ENCODE measurements at regions not wholly inside any gene's neighbourhood (a gene's known extent, or its start where the extent isn't known, plus 50 kb on each side); places are given as distances from the start of the nearest gene placed in this dataset.

- no peaks in the 10 kb centered on the region for H3K9me3 ChIP-seq (ENCODE audit: control insufficient read depth, insufficient read depth, low read depth, low read length)
- no peaks in the 10 kb centered on the region for H3K36me3 ChIP-seq (ENCODE audit: control insufficient read depth in 2 of 2, insufficient read depth in 1 of 2, low read length in 2 of 2)
- no peak overlapping the region for H3K27ac ChIP-seq (ENCODE audit: extremely low read depth, low read depth, low read length)
- ChIA-PET POLR2A (no interaction called here), CTCF (no interaction called here)
- H3K4me1 ChIP-seq (ENCODE audit: control insufficient read depth, insufficient read depth, low read length) = no peaks in the 10 kb centered on the region
- TF ChIP-seq ZNF362 (tag by site-specific recombination; IDR thresholded peaks at IDR 0.05) (no peak), SETDB1 (IDR thresholded peaks at IDR 0.05; ENCODE audit: insufficient read length, low read length) (no peak), ZNF221 (tag by site-specific recombination; IDR thresholded peaks at IDR 0.05; ENCODE audit: borderline replicate concordance) (no peak), SCRT2 (tag by site-specific recombination; IDR thresholded peaks at IDR 0.05) (no peak), ZNF510 (tag by site-specific recombination; IDR thresholded peaks at IDR 0.05; ENCODE audit: insufficient replicate concordance) (no peak), ZNF423 (tag by site-specific recombination; IDR thresholded peaks at IDR 0.05) (no peak)
- TF ChIP-seq, protein P1, sequence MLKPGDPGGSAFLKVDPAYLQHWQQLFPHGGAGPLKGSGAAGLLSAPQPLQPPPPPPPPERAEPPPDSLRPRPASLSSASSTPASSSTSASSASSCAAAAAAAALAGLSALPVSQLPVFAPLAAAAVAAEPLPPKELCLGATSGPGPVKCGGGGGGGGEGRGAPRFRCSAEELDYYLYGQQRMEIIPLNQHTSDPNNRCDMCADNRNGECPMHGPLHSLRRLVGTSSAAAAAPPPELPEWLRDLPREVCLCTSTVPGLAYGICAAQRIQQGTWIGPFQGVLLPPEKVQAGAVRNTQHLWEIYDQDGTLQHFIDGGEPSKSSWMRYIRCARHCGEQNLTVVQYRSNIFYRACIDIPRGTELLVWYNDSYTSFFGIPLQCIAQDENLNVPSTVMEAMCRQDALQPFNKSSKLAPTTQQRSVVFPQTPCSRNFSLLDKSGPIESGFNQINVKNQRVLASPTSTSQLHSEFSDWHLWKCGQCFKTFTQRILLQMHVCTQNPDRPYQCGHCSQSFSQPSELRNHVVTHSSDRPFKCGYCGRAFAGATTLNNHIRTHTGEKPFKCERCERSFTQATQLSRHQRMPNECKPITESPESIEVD (tag by site-specific recombination; IDR thresholded peaks at IDR 0.05) = no peak
- TF ChIP-seq, protein P2, sequence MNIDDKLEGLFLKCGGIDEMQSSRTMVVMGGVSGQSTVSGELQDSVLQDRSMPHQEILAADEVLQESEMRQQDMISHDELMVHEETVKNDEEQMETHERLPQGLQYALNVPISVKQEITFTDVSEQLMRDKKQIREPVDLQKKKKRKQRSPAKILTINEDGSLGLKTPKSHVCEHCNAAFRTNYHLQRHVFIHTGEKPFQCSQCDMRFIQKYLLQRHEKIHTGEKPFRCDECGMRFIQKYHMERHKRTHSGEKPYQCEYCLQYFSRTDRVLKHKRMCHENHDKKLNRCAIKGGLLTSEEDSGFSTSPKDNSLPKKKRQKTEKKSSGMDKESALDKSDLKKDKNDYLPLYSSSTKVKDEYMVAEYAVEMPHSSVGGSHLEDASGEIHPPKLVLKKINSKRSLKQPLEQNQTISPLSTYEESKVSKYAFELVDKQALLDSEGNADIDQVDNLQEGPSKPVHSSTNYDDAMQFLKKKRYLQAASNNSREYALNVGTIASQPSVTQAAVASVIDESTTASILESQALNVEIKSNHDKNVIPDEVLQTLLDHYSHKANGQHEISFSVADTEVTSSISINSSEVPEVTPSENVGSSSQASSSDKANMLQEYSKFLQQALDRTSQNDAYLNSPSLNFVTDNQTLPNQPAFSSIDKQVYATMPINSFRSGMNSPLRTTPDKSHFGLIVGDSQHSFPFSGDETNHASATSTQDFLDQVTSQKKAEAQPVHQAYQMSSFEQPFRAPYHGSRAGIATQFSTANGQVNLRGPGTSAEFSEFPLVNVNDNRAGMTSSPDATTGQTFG (tag by site-specific recombination; IDR thresholded peaks at IDR 0.05; ENCODE audit: borderline replicate concordance) = no peak
- TF ChIP-seq, protein P3, sequence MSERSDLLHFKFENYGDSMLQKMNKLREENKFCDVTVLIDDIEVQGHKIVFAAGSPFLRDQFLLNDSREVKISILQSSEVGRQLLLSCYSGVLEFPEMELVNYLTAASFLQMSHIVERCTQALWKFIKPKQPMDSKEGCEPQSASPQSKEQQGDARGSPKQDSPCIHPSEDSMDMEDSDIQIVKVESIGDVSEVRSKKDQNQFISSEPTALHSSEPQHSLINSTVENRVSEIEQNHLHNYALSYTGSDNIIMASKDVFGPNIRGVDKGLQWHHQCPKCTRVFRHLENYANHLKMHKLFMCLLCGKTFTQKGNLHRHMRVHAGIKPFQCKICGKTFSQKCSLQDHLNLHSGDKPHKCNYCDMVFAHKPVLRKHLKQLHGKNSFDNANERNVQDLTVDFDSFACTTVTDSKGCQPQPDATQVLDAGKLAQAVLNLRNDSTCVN (tag by site-specific recombination; optimal IDR thresholded peaks at IDR 0.05) = no peak
- H3K4me3 ChIP-seq (ENCODE audit: low read depth, low read length) = no peak overlapping the region
These were observed 1404.2 kb downstream of the BRD1 start for GRCh38 chr22:48423481-48423911.

DNA sequence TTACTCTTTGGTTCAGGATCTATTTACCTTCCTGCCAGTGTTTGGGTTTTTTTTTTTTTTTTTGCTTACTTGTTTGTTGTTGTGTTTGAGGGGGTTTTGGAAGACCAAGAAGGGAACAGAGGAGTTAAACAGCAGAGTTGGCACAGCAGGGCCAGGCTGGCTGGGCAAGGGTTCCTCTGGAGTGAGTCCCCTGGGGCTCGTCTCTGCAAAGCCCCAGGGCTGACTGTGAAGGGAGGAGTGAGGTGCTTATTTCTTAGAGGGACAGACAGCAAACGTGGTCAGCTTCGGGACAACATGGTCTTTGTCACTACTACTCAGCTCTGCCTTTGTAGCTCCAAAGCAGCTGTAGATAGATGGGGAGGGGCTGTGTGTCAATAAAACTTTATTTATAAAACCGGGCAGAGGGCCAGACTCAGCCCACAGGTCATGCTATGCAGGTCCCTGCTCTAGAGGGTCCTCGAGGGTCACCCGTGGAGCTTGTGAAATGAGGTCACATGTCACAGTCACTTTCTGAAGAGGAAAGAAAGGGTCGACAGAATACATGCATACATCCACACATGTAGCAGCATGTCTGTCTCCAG, 1404.7 kb downstream of the BRD1 start:
- H3K27ac ChIP-seq (ENCODE audit: extremely low read depth, low read depth, low read length) = no peak overlapping the region
- no peaks in the 10 kb centered on the region for H3K9me3 ChIP-seq (ENCODE audit: control insufficient read depth, insufficient read depth, low read depth, low read length)
- ChIA-PET POLR2A (no interaction called here), CTCF (no interaction called here)
- H3K4me3 ChIP-seq (ENCODE audit: low read depth, low read length) = no peak overlapping the region
- H3K4me1 ChIP-seq (ENCODE audit: control insufficient read depth, insufficient read depth, low read length) = no peaks in the 10 kb centered on the region
- no peaks in the 10 kb centered on the region for H3K36me3 ChIP-seq (ENCODE audit: control insufficient read depth in 2 of 2, insufficient read depth in 1 of 2, low read length in 2 of 2)
- no peak for TF ChIP-seq ZNF350 (tag by site-specific recombination; IDR thresholded peaks at IDR 0.05)
- no peak for TF ChIP-seq ZNF274 (IDR thresholded peaks at IDR 0.05; ENCODE audit: low read length)
- TF ChIP-seq ZNF274 (tag by site-specific recombination; IDR thresholded peaks at IDR 0.05; ENCODE audit: borderline replicate concordance) = no peak
- TF ChIP-seq GFI1B (tag by site-specific recombination; IDR thresholded peaks at IDR 0.05) = no peak
- no peak for TF ChIP-seq ZNF837 (tag by site-specific recombination; IDR thresholded peaks at IDR 0.05)
- TF ChIP-seq TRIM28 (IDR thresholded peaks at IDR 0.05; ENCODE audit: borderline replicate concordance, low read length) = no peak
- TF ChIP-seq, protein P4, sequence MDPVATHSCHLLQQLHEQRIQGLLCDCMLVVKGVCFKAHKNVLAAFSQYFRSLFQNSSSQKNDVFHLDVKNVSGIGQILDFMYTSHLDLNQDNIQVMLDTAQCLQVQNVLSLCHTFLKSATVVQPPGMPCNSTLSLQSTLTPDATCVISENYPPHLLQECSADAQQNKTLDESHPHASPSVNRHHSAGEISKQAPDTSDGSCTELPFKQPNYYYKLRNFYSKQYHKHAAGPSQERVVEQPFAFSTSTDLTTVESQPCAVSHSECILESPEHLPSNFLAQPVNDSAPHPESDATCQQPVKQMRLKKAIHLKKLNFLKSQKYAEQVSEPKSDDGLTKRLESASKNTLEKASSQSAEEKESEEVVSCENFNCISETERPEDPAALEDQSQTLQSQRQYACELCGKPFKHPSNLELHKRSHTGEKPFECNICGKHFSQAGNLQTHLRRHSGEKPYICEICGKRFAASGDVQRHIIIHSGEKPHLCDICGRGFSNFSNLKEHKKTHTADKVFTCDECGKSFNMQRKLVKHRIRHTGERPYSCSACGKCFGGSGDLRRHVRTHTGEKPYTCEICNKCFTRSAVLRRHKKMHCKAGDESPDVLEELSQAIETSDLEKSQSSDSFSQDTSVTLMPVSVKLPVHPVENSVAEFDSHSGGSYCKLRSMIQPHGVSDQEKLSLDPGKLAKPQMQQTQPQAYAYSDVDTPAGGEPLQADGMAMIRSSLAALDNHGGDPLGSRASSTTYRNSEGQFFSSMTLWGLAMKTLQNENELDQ (tag by site-specific recombination; IDR thresholded peaks at IDR 0.05; ENCODE audit: low read depth) = no peak
- no peak for TF ChIP-seq HOXD13 (CRISPR knock-in tag; IDR thresholded peaks at IDR 0.05; ENCODE audit: borderline replicate concordance)
- no peak for TF ChIP-seq ZNF140 (tag by site-specific recombination; IDR thresholded peaks at IDR 0.05)
- no peak for TF ChIP-seq ZBTB1 (tag by site-specific recombination; IDR thresholded peaks at IDR 0.05)
- TF ChIP-seq SCRT1 (tag by site-specific recombination; IDR thresholded peaks at IDR 0.05; ENCODE audit: borderline replicate concordance) = no peak
- no peak for TF ChIP-seq ZNF513 (tag by site-specific recombination; IDR thresholded peaks at IDR 0.05)
- no peak for TF ChIP-seq ZNF266 (tag by site-specific recombination; IDR thresholded peaks at IDR 0.05; ENCODE audit: low read depth)
- no peak for TF ChIP-seq ZNF175 (tag by site-specific recombination; IDR thresholded peaks at IDR 0.05)
- TF ChIP-seq ZNF302 (tag by site-specific recombination; IDR thresholded peaks at IDR 0.05; ENCODE audit: low read depth) = no peak
- TF ChIP-seq ZNF324 (tag by site-specific recombination; IDR thresholded peaks at IDR 0.05) = no peak
- TF ChIP-seq ZNF239 (tag by site-specific recombination; IDR thresholded peaks at IDR 0.05) = no peak
